Astrocyte (in vitro differentiated cells and primary cell): ENCODE measurements at regions not wholly inside any gene's neighbourhood (a gene's known extent, or its start where the extent isn't known, plus 50 kb on each side); places are given as distances from the start of the nearest gene placed in this dataset.

Source experiments
- DNase-seq: peaks from one replicate; pipeline ENCODE4 v3.0.0-alpha.2; 2010; ENCODE audit warnings: low read depth
- FAIRE-seq: peaks from 2 replicates; lab custom pipeline; 2011; peaks lifted over from hg19 to GRCh38; lab: Jason Lieb, UNC
- H2AFZ ChIP-seq: 2 replicates; pipeline ENCODE4 v1.6.0; 2012; ENCODE audit warnings: low read depth, low read length, inconsistent platforms
- H3K27ac ChIP-seq: 2 replicates; pipeline ENCODE4 v1.5.1; 2011; ENCODE audit warnings: low read depth, low read length, inconsistent platforms
- H3K27me3 ChIP-seq: 2 replicates; pipeline ENCODE4 v1.6.0; 2011; ENCODE audit warnings: low read length, inconsistent platforms; ENCODE audit not compliant: insufficient read depth
- H3K36me3 ChIP-seq: 2 replicates; pipeline ENCODE4 v1.5.1; 2011; ENCODE audit warnings: low read length, inconsistent platforms; ENCODE audit not compliant: insufficient read depth
- H3K4me1 ChIP-seq: 2 replicates; pipeline ENCODE4 v1.5.1; 2011; ENCODE audit warnings: low read length, inconsistent platforms; ENCODE audit not compliant: insufficient read depth
- H3K4me2 ChIP-seq: 2 replicates; pipeline ENCODE4 v1.6.0; 2012; ENCODE audit warnings: low read length, inconsistent platforms
- H3K4me3 ChIP-seq: 2 replicates; pipeline ENCODE4 v1.5.1; 2011; ENCODE audit warnings: low read depth, mild to moderate bottlenecking, low read length, inconsistent platforms; ENCODE audit not compliant: insufficient read depth
- H3K79me2 ChIP-seq: 2 replicates; pipeline ENCODE4 v1.6.0; 2012; ENCODE audit warnings: mild to moderate bottlenecking, low read length, inconsistent platforms; ENCODE audit not compliant: insufficient read depth
- H3K9ac ChIP-seq: 2 replicates; pipeline ENCODE4 v1.6.0; 2012; ENCODE audit warnings: mild to moderate bottlenecking, low read length, inconsistent platforms
- H3K9me3 ChIP-seq: 2 replicates; pipeline ENCODE4 v1.5.1; 2012; ENCODE audit warnings: low read depth, mild to moderate bottlenecking, low read length, inconsistent platforms; ENCODE audit not compliant: insufficient read depth
- H4K20me1 ChIP-seq: 2 replicates; pipeline ENCODE4 v1.6.0; 2012; ENCODE audit warnings: low read length, inconsistent platforms; ENCODE audit not compliant: insufficient read depth
- H3K27ac Mint-ChIP-seq: one replicate; pipeline ENCODE4 v1.8.0; 2021; ENCODE audit warnings: mild to moderate bottlenecking, mixed read lengths; ENCODE audit not compliant: unreplicated experiment
- H3K27me3 Mint-ChIP-seq: one replicate; pipeline ENCODE4 v1.8.0; 2021; ENCODE audit warnings: low read depth, mixed read lengths; ENCODE audit not compliant: unreplicated experiment
- H3K36me3 Mint-ChIP-seq: one replicate; pipeline ENCODE4 v1.8.0; 2021; ENCODE audit warnings: low read depth, mixed read lengths; ENCODE audit not compliant: unreplicated experiment
- H3K4me1 Mint-ChIP-seq: one replicate; pipeline ENCODE4 v1.8.0; 2021; ENCODE audit warnings: low read depth, mixed read lengths; ENCODE audit not compliant: unreplicated experiment
- H3K4me3 Mint-ChIP-seq: one replicate; pipeline ENCODE4 v1.8.0; 2021; ENCODE audit warnings: mild to moderate bottlenecking, moderate library complexity, mixed read lengths; ENCODE audit not compliant: unreplicated experiment
- H3K9me3 Mint-ChIP-seq: one replicate; pipeline ENCODE4 v1.8.0; 2021; ENCODE audit warnings: mild to moderate bottlenecking, mixed read lengths; ENCODE audit not compliant: unreplicated experiment
- CTCF ChIP-seq: IDR thresholded peaks from 2 replicates; pipeline ENCODE4 v1.5.1; 2011; ENCODE audit warnings: low read depth, mild to moderate bottlenecking, inconsistent platforms, low read length, moderate library complexity; ENCODE audit not compliant: insufficient read depth
- EZH2 ChIP-seq: IDR thresholded peaks from 2 replicates; pipeline ENCODE4 v1.6.1; 2012; ENCODE audit warnings: mild to moderate bottlenecking, low read length, inconsistent platforms; ENCODE audit not compliant: insufficient read depth

- DNase-seq (peak; percentile 5), FAIRE-seq (no peak)
- no peaks in the 10 kb centered on the region for H3K4me1 ChIP-seq
- H3K4me3 Mint-ChIP-seq = no peak overlapping the region
- H3K9ac ChIP-seq = no peak overlapping the region
- H3K79me2 ChIP-seq = no peaks in the 10 kb centered on the region
- no peak overlapping the region for H3K4me3 ChIP-seq
- H3K9me3 Mint-ChIP-seq = no peaks in the 10 kb centered on the region
- H3K36me3 Mint-ChIP-seq = no peaks in the 10 kb centered on the region
- H3K27me3 ChIP-seq = no peaks in the 10 kb centered on the region
- no peak overlapping the region for H3K27ac ChIP-seq
- no peaks in the 10 kb centered on the region for H4K20me1 ChIP-seq
- H3K4me2 ChIP-seq = no peak overlapping the region
- H3K36me3 ChIP-seq = no peaks in the 10 kb centered on the region
- H3K4me1 Mint-ChIP-seq = no peaks in the 10 kb centered on the region
- H3K9me3 ChIP-seq = no peaks in the 10 kb centered on the region
- no peaks in the 10 kb centered on the region for H3K27me3 Mint-ChIP-seq
- TF ChIP-seq EZH2 (no peak), CTCF (no peak)
- H2AFZ ChIP-seq = no peak overlapping the region
- H3K27ac Mint-ChIP-seq = no peak overlapping the region
These were observed 142.9 kb upstream of the KITLG start for GRCh38 chr12:88723219-88723618.

- Mint-ChIP-seq H3K4me3 (no peak overlapping the region), H3K36me3 (no peaks in the 10 kb centered on the region), H3K27me3 (no peaks in the 10 kb centered on the region), H3K4me1 (no peaks in the 10 kb centered on the region), H3K27ac (no peak overlapping the region), H3K9me3 (no peaks in the 10 kb centered on the region)
- Histone ChIP-seq H4K20me1 (no peaks in the 10 kb centered on the region), H2AFZ (no peak overlapping the region), H3K4me1 (no peaks in the 10 kb centered on the region), H3K36me3 (no peaks in the 10 kb centered on the region), H3K4me2 (no peak overlapping the region), H3K27me3 (no peaks in the 10 kb centered on the region), H3K9ac (no peak overlapping the region), H3K79me2 (no peaks in the 10 kb centered on the region), H3K27ac (no peak overlapping the region), H3K4me3 (no peak overlapping the region), H3K9me3 (no peaks in the 10 kb centered on the region)
- TF ChIP-seq CTCF (no peak), EZH2 (no peak)
- DNase-seq (no peak), FAIRE-seq (no peak)
These were observed 140.7 kb upstream of the KITLG start for GRCh38 chr12:88720785-88721650.

- no peak overlapping the region for H3K27ac ChIP-seq
- peak; percentile 9 for FAIRE-seq
- DNase-seq = no peak
These were observed 140.0 kb upstream of the KITLG start for GRCh38 chr12:88720231-88720630.

More at GRCh38 chr12:88720231-88720630, 140.0 kb upstream of the KITLG start:
- Histone ChIP-seq H3K4me2 (no peak overlapping the region), H3K9me3 (no peaks in the 10 kb centered on the region), H3K36me3 (no peaks in the 10 kb centered on the region), H2AFZ (no peak overlapping the region), H3K27me3 (no peaks in the 10 kb centered on the region), H3K79me2 (no peaks in the 10 kb centered on the region), H3K9ac (no peak overlapping the region), H3K4me3 (no peak overlapping the region), H4K20me1 (no peaks in the 10 kb centered on the region), H3K4me1 (no peaks in the 10 kb centered on the region)
- Mint-ChIP-seq H3K4me1 (no peaks in the 10 kb centered on the region), H3K27ac (no peak overlapping the region), H3K4me3 (no peak overlapping the region), H3K36me3 (no peaks in the 10 kb centered on the region), H3K9me3 (no peaks in the 10 kb centered on the region), H3K27me3 (no peaks in the 10 kb centered on the region)
- TF ChIP-seq EZH2 (no peak), CTCF (no peak)
